H9 (cell line): ENCODE measurements at regions not wholly inside any gene's neighbourhood (a gene's known extent, or its start where the extent isn't known, plus 50 kb on each side); places are given as distances from the start of the nearest gene placed in this dataset.

ENCODE experiments used
- DNase-seq: peaks from one replicate; pipeline ENCODE4 v3.0.0-alpha.2; 2017
- H2AFZ ChIP-seq: one replicate; pipeline ENCODE4 v1.6.1; 2013; ENCODE audit warnings: mild to moderate bottlenecking, low read length, control low read depth, moderate library complexity
- H2AK5ac ChIP-seq: 2 replicates; pipeline ENCODE4 v1.6.1; 2013; ENCODE audit warnings: low read length, control low read depth, mixed read lengths; ENCODE audit not compliant: insufficient read length
- H2BK120ac ChIP-seq: one replicate; pipeline ENCODE4 v1.6.1; 2013; ENCODE audit warnings: low read depth, mild to moderate bottlenecking, low read length, control low read depth, inconsistent platforms; ENCODE audit not compliant: poor library complexity, severe bottlenecking
- H2BK12ac ChIP-seq: 2 replicates; pipeline ENCODE4 v1.6.1; 2013; ENCODE audit warnings: low read length, control low read depth, mixed read lengths, low read depth; ENCODE audit not compliant: insufficient read length
- H2BK15ac ChIP-seq: 2 replicates; pipeline ENCODE4 v1.6.1; 2013; ENCODE audit warnings: low read depth, low read length, control low read depth
- H2BK20ac ChIP-seq: one replicate; pipeline ENCODE4 v1.6.1; 2013; ENCODE audit warnings: low read depth, mild to moderate bottlenecking, low read length, control low read depth, inconsistent platforms; ENCODE audit not compliant: poor library complexity, severe bottlenecking
- H2BK5ac ChIP-seq: 2 replicates; pipeline ENCODE4 v1.6.1; 2013; ENCODE audit warnings: low read length, control low read depth, mixed read lengths; ENCODE audit not compliant: insufficient read length
- H3K14ac ChIP-seq: 2 replicates; pipeline ENCODE4 v1.6.1; 2013; ENCODE audit warnings: low read length, control low read depth; ENCODE audit not compliant: insufficient read depth
- H3K18ac ChIP-seq: 2 replicates; pipeline ENCODE4 v1.6.1; 2013; ENCODE audit warnings: low read depth, mild to moderate bottlenecking, mixed read lengths, low read length, control low read depth; ENCODE audit not compliant: insufficient read length
- H3K23ac ChIP-seq: 2 replicates; pipeline ENCODE4 v1.6.1; 2013; ENCODE audit warnings: low read length, control low read depth, mixed read lengths, low read depth; ENCODE audit not compliant: insufficient read length
- H3K23me2 ChIP-seq: 2 replicates; pipeline ENCODE4 v1.6.1; 2013; ENCODE audit warnings: low read depth, mild to moderate bottlenecking, mixed read lengths, low read length, control low read depth; ENCODE audit not compliant: insufficient read length, poor library complexity, severe bottlenecking
- H3K27ac ChIP-seq: 2 replicates; pipeline ENCODE4 v1.5.1; 2013; ENCODE audit warnings: low read length, control low read depth, mixed read lengths, low read depth; ENCODE audit not compliant: insufficient read length
- H3K27me3 ChIP-seq: 2 replicates; pipeline ENCODE4 v1.6.1; 2013; ENCODE audit warnings: low read length, control low read depth, inconsistent platforms; ENCODE audit not compliant: insufficient read depth
- H3K4ac ChIP-seq: 2 replicates; pipeline ENCODE4 v1.6.1; 2013; ENCODE audit warnings: low read depth, mild to moderate bottlenecking, control low read depth, inconsistent platforms, low read length, moderate library complexity
- H3K4me1 ChIP-seq: 2 replicates; pipeline ENCODE4 v1.6.1; 2013; ENCODE audit warnings: low read length, control low read depth, inconsistent platforms; ENCODE audit not compliant: insufficient read depth
- H3K4me2 ChIP-seq: 2 replicates; pipeline ENCODE4 v1.6.1; 2013; ENCODE audit warnings: low read length, control low read depth, mixed read lengths; ENCODE audit not compliant: insufficient read length, insufficient read depth
- H3K56ac ChIP-seq: 2 replicates; pipeline ENCODE4 v1.6.1; 2013; ENCODE audit warnings: low read depth, mild to moderate bottlenecking, mixed read lengths, low read length, control low read depth; ENCODE audit not compliant: insufficient read length
- H3K79me1 ChIP-seq: 2 replicates; pipeline ENCODE4 v1.6.1; 2013; ENCODE audit warnings: low read depth, mild to moderate bottlenecking, moderate library complexity, low read length, control low read depth, inconsistent platforms; ENCODE audit not compliant: insufficient read depth, poor library complexity, severe bottlenecking
- H3K79me2 ChIP-seq: 2 replicates; pipeline ENCODE4 v1.6.1; 2013; ENCODE audit warnings: low read length, control low read depth, inconsistent platforms; ENCODE audit not compliant: insufficient read depth
- H3K9ac ChIP-seq: 2 replicates; pipeline ENCODE4 v1.6.1; 2013; ENCODE audit warnings: low read length, control low read depth, mixed read lengths; ENCODE audit not compliant: insufficient read length; ENCODE audit errors: extremely low read depth
- H3K9me3 ChIP-seq: one replicate; pipeline ENCODE4 v1.6.1; 2013; ENCODE audit warnings: low read depth, low read length, inconsistent platforms; ENCODE audit not compliant: control insufficient read depth
- H3T11ph ChIP-seq: one replicate; pipeline ENCODE4 v1.6.1; 2013; ENCODE audit warnings: mild to moderate bottlenecking, low read length, control low read depth, inconsistent platforms
- H4K20me1 ChIP-seq: one replicate; pipeline ENCODE4 v1.6.1; 2013; ENCODE audit not compliant: control insufficient read depth, insufficient read length, insufficient read depth
- H4K5ac ChIP-seq: 2 replicates; pipeline ENCODE4 v1.6.1; 2013; ENCODE audit warnings: low read depth, mild to moderate bottlenecking, mixed read lengths, low read length, control low read depth; ENCODE audit not compliant: insufficient read length
- H4K8ac ChIP-seq: replicated peaks from 2 replicates; pipeline ENCODE4 v1.6.1; 2013; ENCODE audit warnings: low read length, control low read depth, mixed read lengths, low read depth; ENCODE audit not compliant: insufficient read length
- H4K91ac ChIP-seq: 2 replicates; pipeline ENCODE4 v1.6.1; 2013; ENCODE audit warnings: low read depth, mild to moderate bottlenecking, moderate library complexity, mixed read lengths, low read length, control low read depth; ENCODE audit not compliant: insufficient read length
- H3K27ac Mint-ChIP-seq, 3 experiments: 2 replicates in 2 of 3; 3 replicates in 1 of 3; pipeline ENCODE4 v1.8.0; 2020 to 2021; ENCODE audit warnings: mixed read lengths in 3 of 3, mild to moderate bottlenecking in 1 of 3, moderate library complexity in 1 of 3
- H3K27me3 Mint-ChIP-seq: 2 replicates; pipeline ENCODE4 v1.8.0; 2021; ENCODE audit warnings: low read depth, mild to moderate bottlenecking, moderate library complexity, mixed read lengths
- H3K36me3 Mint-ChIP-seq, 3 experiments: 2 replicates in 2 of 3; 3 replicates in 1 of 3; pipeline ENCODE4 v1.8.0; 2020 to 2021; ENCODE audit warnings: low read depth in 3 of 3, mixed read lengths in 3 of 3; ENCODE audit not compliant: insufficient read depth in 1 of 3
- H3K4me1 Mint-ChIP-seq, 2 experiments: 2 replicates each; pipeline ENCODE4 v1.8.0; 2020; ENCODE audit warnings: mixed read lengths in 2 of 2
- H3K4me3 Mint-ChIP-seq, 2 experiments: 2 replicates in 1 of 2; 3 replicates in 1 of 2; pipeline ENCODE4 v1.8.0; 2020 to 2021; ENCODE audit warnings: mild to moderate bottlenecking in 2 of 2, mixed read lengths in 2 of 2, moderate library complexity in 1 of 2
- H3K9me3 Mint-ChIP-seq, 2 experiments: 2 replicates in 1 of 2; 3 replicates in 1 of 2; pipeline ENCODE4 v1.8.0; 2020; ENCODE audit warnings: mild to moderate bottlenecking in 2 of 2, mixed read lengths in 2 of 2, moderate library complexity in 1 of 2
- CTCF ChIP-seq: fragments of 200-600 bp; sonication (generic); conservative IDR thresholded peaks from 3 replicates; pipeline ENCODE4 v1.8.0; 2021; ENCODE audit warnings: antibody characterized with exemption, mild to moderate bottlenecking
- WGBS: extraction: QIAGEN DNeasy Blood & Tissue Kit; methylation state at CpG from one replicate; pipeline ENCODE4 v1.1.7; 2013; ENCODE audit warnings: missing lambda C conversion rate, low lambda C conversion rate, mixed read lengths; ENCODE audit not compliant: insufficient read length; ENCODE audit errors: extremely low coverage; 5-methylcytosine and 5-hydroxymethylcytosine counted together

GRCh38 chr21:17387030-17387617, 125.7 kb upstream of the CXADR start:
- Histone ChIP-seq H3K79me1 (no peaks in the 10 kb centered on the region), H3K9ac (no peak overlapping the region), H3K27me3 (no peaks in the 10 kb centered on the region), H2BK120ac (no peak overlapping the region), H3K23me2 (no peaks in the 10 kb centered on the region), H3K79me2 (no peaks in the 10 kb centered on the region), H2BK12ac (no peak overlapping the region), H4K5ac (no peak overlapping the region), H3K4me1 (no peaks in the 10 kb centered on the region), H4K91ac (no peak overlapping the region), H3K14ac (no peak overlapping the region), H2AK5ac (no peak overlapping the region), H3K18ac (no peak overlapping the region), H2BK20ac (no peak overlapping the region), H3K56ac (no peak overlapping the region), H2AFZ (no peak overlapping the region), H3T11ph (no peak overlapping the region), H2BK15ac (no peak overlapping the region), H4K20me1 (no peaks in the 10 kb centered on the region), H3K27ac (no peak overlapping the region), H3K4ac (no peak overlapping the region), H3K9me3 (no peaks in the 10 kb centered on the region), H4K8ac (no peak overlapping the region), H3K23ac (no peak overlapping the region), H3K4me2 (no peak overlapping the region), H2BK5ac (no peak overlapping the region)
- Mint-ChIP-seq H3K4me3 (no peak overlapping the region), H3K4me1 (peaks cover 7 to 10% of the 10 kb centered on the region in 2 experiments), H3K36me3 (peaks cover 5 to 8% (median 6%) of the 10 kb centered on the region in 3 experiments; a peak in 5 of 7 replicates), H3K9me3 (peaks cover 11 to 14% of the 10 kb centered on the region in 2 experiments), H3K27ac (no peak overlapping the region), H3K27me3 (no peaks in the 10 kb centered on the region; the same call in 1 of the 2 replicates)
- no CpG with 5 or more reads among the region's 7 CpGs for whole genome bisulfite sequencing
- DNase-seq, result no peak
- peak; percentile 88 for TF ChIP-seq CTCF
